Pancreas (tissue), 10 donors: ENCODE measurements at regions not wholly inside any gene's neighbourhood (a gene's known extent, or its start where the extent isn't known, plus 50 kb on each side); places are given as distances from the start of the nearest gene placed in this dataset.

Source experiments
- ATAC-seq, 4 donors: fragments of 200-7000 bp; cut with Tn5 transposase; one replicate each; pipeline versions ENCODE4 v1.8.0 to v1.9.1; 2020; ENCODE audit warnings: mild to moderate bottlenecking in 4 of 4, moderate library complexity in 4 of 4
- DNase-seq, 6 donors: peaks; one replicate each; pipeline ENCODE4 v3.0.0-alpha.2; 2020
- FAIRE-seq: peaks from 2 replicates; lab custom pipeline; 2012; peaks lifted over from hg19 to GRCh38; lab: Jason Lieb, UNC
- H3K27ac ChIP-seq, 4 donors: fragments of 200-600 bp; sonication (generic); 1 replicate in 3 of 4; 2 replicates in 1 of 4; pipeline versions ENCODE4 v1.5.0 to v1.8.0; 2020
- H3K27me3 ChIP-seq, 4 donors: fragments of 200-600 bp; one replicate each; pipeline ENCODE4 v1.8.0; 2021
- H3K36me3 ChIP-seq, 3 donors: fragments of 200-600 bp; sonication (generic) in 1 of 3; one replicate each; pipeline versions ENCODE4 v1.5.0 to v1.8.0; 2020 to 2021
- H3K4me1 ChIP-seq, 3 donors: fragments of 200-600 bp; one replicate each; pipeline ENCODE4 v1.8.0; 2021
- H3K4me3 ChIP-seq, 4 donors: fragments of 200-600 bp; sonication (generic) in 2 of 4; one replicate each; pipeline versions ENCODE4 v1.5.0 to v1.8.0; 2020 to 2021
- H3K9me3 ChIP-seq, 4 donors: fragments of 200-600 bp; one replicate each; pipeline ENCODE4 v1.8.0; 2021
- WGBS, 2 donors: extraction: QIAGEN DNeasy Blood & Tissue Kit; methylation state at CpG; one replicate each; pipeline ENCODE4 v1.1.7; 2013; 5-methylcytosine and 5-hydroxymethylcytosine counted together
- intact Hi-C, 3 donors: fragments of 100-400 bp; cut with DNase I; formaldehyde crosslinking; loops; one replicate each; pipeline versions ENCODE4 v1.11.1 to v1.14.2; 2022
- TF ChIP-seq, protein P1 (sequence below), 4 donors: fragments of 200-600 bp; sonication (generic) in 3 of 4; IDR thresholded peaks; one replicate each; pipeline versions ENCODE4 v1.5.0 to v1.8.0; 2021; ENCODE audit warnings: antibody characterized with exemption in 4 of 4
- donor health status: healthy with polysubstance abuse.
- donor health status: DM: no; HTN: no; CAD: no; lungs with moderate emphysema.
- donor health status: DM: no; HTN: no; CAD: no.
- donor health status: control.
- donor health status: control.
- donor health status: Bipolar disorder and iron deficiency.
- donor health status: DM: yes; HTN: yes; CAD: no.
- donor health status: DM: no; HTN: no; CAD: no.
- donor health status: DM: no; HTN: no; CAD: no.
- donor health status: DM: yes; HTN: yes; CAD: no.

DNA sequence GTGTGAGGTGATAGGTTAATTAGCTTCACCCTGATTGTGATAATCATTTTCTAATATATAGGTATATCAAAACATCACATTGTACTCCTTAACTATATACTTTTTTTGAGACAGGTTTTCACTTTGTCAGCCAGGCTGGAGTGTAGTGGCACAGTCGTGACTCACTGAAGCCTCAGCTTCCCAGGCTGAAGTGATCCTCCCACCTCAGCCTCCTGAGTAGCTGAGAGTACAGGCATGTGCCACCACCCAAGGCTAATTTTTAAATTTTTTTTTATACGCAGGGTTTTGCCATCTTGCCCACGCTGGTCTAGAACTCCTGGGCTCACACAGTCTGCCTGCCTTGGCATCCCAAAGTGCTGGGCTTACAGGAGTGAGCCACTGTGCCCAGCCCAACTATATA lies 455.3 kb upstream of the MAF start:
- intact Hi-C loops: no loop called here
- H3K36me3 ChIP-seq: no peaks in the 10 kb centered on the region
- H3K27ac ChIP-seq: no peak overlapping the region
- no peak for DNase-seq
- no peaks in the 10 kb centered on the region for H3K4me1 ChIP-seq
- no peak for ATAC-seq
- H3K4me3 ChIP-seq: no peak overlapping the region
- H3K27me3 ChIP-seq: no peaks in the 10 kb centered on the region
- no peaks in the 10 kb centered on the region for H3K9me3 ChIP-seq
- FAIRE-seq: no peak
- WGBS, 2 donors: 75 to 87% methylated on average over 3 of the region's 3 CpGs
- TF ChIP-seq, protein P1, sequence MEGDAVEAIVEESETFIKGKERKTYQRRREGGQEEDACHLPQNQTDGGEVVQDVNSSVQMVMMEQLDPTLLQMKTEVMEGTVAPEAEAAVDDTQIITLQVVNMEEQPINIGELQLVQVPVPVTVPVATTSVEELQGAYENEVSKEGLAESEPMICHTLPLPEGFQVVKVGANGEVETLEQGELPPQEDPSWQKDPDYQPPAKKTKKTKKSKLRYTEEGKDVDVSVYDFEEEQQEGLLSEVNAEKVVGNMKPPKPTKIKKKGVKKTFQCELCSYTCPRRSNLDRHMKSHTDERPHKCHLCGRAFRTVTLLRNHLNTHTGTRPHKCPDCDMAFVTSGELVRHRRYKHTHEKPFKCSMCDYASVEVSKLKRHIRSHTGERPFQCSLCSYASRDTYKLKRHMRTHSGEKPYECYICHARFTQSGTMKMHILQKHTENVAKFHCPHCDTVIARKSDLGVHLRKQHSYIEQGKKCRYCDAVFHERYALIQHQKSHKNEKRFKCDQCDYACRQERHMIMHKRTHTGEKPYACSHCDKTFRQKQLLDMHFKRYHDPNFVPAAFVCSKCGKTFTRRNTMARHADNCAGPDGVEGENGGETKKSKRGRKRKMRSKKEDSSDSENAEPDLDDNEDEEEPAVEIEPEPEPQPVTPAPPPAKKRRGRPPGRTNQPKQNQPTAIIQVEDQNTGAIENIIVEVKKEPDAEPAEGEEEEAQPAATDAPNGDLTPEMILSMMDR (IDR thresholded peaks at IDR 0.05): no peak

DNA sequence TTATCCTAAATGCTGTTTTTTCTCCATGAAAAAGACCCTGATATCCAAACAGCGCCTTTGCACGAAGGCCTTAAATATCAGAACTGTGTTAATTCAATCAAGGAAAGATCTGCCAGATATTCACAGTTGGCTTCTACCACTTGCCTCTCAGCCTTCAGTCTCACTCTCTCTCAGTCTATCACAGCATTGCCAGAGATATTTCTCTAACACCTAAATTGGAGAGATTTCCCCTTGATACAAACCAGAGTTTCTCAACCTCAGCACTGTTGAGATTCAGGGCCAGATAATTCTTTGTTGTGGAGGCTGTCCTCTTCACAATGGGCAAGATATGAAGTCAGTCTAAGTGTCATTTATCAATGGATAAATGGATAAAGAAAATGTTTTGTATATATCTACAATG lies 454.1 kb upstream of the MAF start:
- no peak for DNase-seq
- FAIRE-seq: no peak
- no peaks in the 10 kb centered on the region for H3K27me3 ChIP-seq
- no peaks in the 10 kb centered on the region for H3K4me1 ChIP-seq
- WGBS, 2 donors: 88 to 96% methylated on average over 2 of the region's 2 CpGs
- no peaks in the 10 kb centered on the region for H3K36me3 ChIP-seq
- intact Hi-C loops: no loop called here
- ATAC-seq: no peak
- no peak overlapping the region for H3K4me3 ChIP-seq
- no peaks in the 10 kb centered on the region for H3K9me3 ChIP-seq
- TF ChIP-seq, protein P1 (IDR thresholded peaks at IDR 0.05): no peak
- H3K27ac ChIP-seq: no peak overlapping the region

DNA sequence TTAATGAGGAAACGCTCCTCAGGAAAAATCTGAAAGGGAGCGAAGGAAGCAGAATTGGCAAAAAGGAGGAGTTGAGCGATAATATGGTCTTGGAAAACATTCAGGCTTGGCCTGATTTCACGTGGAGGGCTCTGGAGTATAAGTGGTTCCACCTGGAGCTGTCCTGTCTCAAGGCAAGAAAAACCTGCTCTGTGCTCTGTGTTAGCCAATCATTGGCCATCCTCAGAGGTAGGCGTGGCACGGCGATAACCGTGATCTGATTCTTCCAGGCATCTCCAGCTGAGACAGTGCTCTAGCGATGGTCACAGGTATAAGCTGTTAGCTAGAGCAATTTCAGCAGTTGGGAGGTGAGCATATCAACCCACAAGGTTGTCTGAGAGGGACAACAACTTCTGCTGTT lies 450.5 kb upstream of the MAF start:
- Histone ChIP-seq H3K4me1 (no peaks in the 10 kb centered on the region), H3K4me3 (no peak overlapping the region), H3K27ac (no peak overlapping the region), H3K36me3 (no peaks in the 10 kb centered on the region), H3K9me3 (no peaks in the 10 kb centered on the region), H3K27me3 (peaks cover 0 to 6% (median 0%) of the 10 kb centered on the region in 4 donors)
- DNase-seq: no peak
- no peak for FAIRE-seq
- intact Hi-C loops: no loop called here
- ATAC-seq: no peak
- TF ChIP-seq, protein P1 (IDR thresholded peaks at IDR 0.05): no peak
- WGBS, 2 donors: 82 to 84% methylated on average over 9 of the region's 9 CpGs

DNA sequence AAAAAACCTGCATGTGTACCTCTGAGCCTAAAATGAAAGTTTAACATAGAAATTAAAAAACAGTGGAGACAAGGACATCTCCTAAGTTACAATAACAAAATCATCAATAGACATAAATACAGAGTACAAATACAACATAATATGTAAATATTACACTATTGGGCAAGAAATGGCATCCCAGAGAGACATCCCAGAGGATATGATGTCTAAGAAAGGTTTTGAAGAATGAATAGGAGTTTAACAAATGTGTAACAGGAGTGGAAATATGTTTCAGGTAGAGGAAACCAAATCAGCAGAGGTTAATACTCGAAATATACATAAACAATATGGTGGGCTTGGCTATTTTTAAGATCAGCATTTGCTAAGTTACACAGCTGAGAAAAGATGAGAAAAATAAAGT lies 447.7 kb upstream of the MAF start:
- H3K27me3 ChIP-seq: peaks cover 0 to 6% (median 0%) of the 10 kb centered on the region in 4 donors
- no peak overlapping the region for H3K27ac ChIP-seq
- DNase-seq (no peak), FAIRE-seq (no peak), ATAC-seq (no peak)
- no peaks in the 10 kb centered on the region for H3K9me3 ChIP-seq
- H3K36me3 ChIP-seq: no peaks in the 10 kb centered on the region
- H3K4me3 ChIP-seq: no peak overlapping the region
- 43 to 57% methylated on average over 1 of the region's 1 CpG for WGBS, 2 donors
- no peaks in the 10 kb centered on the region for H3K4me1 ChIP-seq
- TF ChIP-seq, protein P1 (IDR thresholded peaks at IDR 0.05): no peak
- intact Hi-C loops: no loop called here

GRCh38 chr16:80047842-80048241 lies 447.3 kb upstream of the MAF start:
- 55 to 79% methylated on average over 1 of the region's 1 CpG for WGBS, 2 donors
- FAIRE-seq (no peak), DNase-seq (no peak), ATAC-seq (no peak)
- TF ChIP-seq, protein P1 (IDR thresholded peaks at IDR 0.05): no peak
- Histone ChIP-seq H3K9me3 (no peaks in the 10 kb centered on the region), H3K27me3 (peaks cover 0 to 7% (median 0%) of the 10 kb centered on the region in 4 donors), H3K27ac (no peak overlapping the region), H3K4me3 (no peak overlapping the region), H3K4me1 (no peaks in the 10 kb centered on the region), H3K36me3 (no peaks in the 10 kb centered on the region)
- intact Hi-C loops: no loop called here
